Uterus (tissue), 3 donors: ENCODE measurements at regions not wholly inside any gene's neighbourhood (a gene's known extent, or its start where the extent isn't known, plus 50 kb on each side); places are given as distances from the start of the nearest gene placed in this dataset.

Source experiments
- DNase-seq, 2 donors: peaks; one replicate each; pipeline ENCODE4 v3.0.0-alpha.2; 2019 to 2020
- H3K27ac ChIP-seq, 2 donors: fragments of 200-600 bp; sonication (generic); 1 replicate in 1 of 2; 2 replicates in 1 of 2; pipeline ENCODE4 v1.5.1; 2016 to 2018
- H3K27me3 ChIP-seq, 2 donors: fragments of 200-600 bp; sonication (generic); one replicate each; pipeline ENCODE4 v1.5.1; 2018 to 2019; ENCODE audit warnings: control low read depth in 1 of 2
- H3K36me3 ChIP-seq, 2 donors: fragments of 200-600 bp; sonication (generic); one replicate each; pipeline ENCODE4 v1.5.1; 2019; ENCODE audit warnings: control low read depth in 1 of 2
- H3K4me1 ChIP-seq, 2 donors: fragments of 200-600 bp; sonication (generic); one replicate each; pipeline ENCODE4 v1.5.1; 2018 to 2019; ENCODE audit warnings: control low read depth in 1 of 2
- H3K4me3 ChIP-seq, 2 donors: fragments of 200-600 bp; sonication (generic); 1 replicate in 1 of 2; 2 replicates in 1 of 2; pipeline ENCODE4 v1.5.1; 2018 to 2019; ENCODE audit warnings: mild to moderate bottlenecking in 1 of 2
- H3K9me3 ChIP-seq, 2 donors: fragments of 200-600 bp; sonication (generic); one replicate each; pipeline ENCODE4 v1.5.1; 2019; ENCODE audit warnings: control low read depth in 1 of 2
- POLR2A ChIP-seq, 2 donors: fragments of 450-650 bp; IDR thresholded peaks; one replicate each; pipeline ENCODE4 v1.6.1; 2016; ENCODE audit warnings: antibody characterized with exemption in 2 of 2, mild to moderate bottlenecking in 1 of 2, moderate library complexity in 1 of 2
- intact Hi-C: fragments of 100-400 bp; cut with DNase I; formaldehyde crosslinking; loops from one replicate; pipeline ENCODE4 v1.15.1; 2023; ENCODE audit warnings: low total_unique reads
- TF ChIP-seq, protein P1 (sequence below), 4 experiments: fragments of 200-600 bp in 2 of 4; fragments of 450-650 bp in 2 of 4; sonication (generic) in 2 of 4; IDR thresholded peaks; one replicate each; pipeline ENCODE4 v1.5.1; 2016 to 2019; ENCODE audit warnings: antibody characterized with exemption in 4 of 4, mild to moderate bottlenecking in 2 of 4, moderate library complexity in 1 of 4
- donor health status: DM: yes; HTN: yes; CAD: no.

DNA sequence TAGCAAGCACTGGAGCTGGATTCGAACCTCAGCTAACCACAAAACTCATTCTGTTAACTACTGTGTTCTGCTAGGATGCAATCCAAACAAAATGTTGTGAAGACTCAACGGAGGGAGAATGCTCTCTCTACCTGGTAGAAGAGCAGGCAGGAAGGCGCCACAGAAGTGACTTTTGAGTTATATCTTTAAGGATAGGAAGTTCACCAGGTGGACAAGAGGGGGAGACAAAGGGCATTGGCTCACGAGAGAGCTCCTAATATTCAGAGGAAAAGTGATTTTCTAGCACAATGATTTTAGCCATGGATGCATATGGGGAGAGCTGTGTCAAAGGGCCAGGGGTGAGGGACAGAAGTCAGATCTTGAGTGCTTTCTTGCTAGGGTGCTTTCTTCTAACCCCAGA is 108.4 kb upstream of the MAFB start:
- DNase-seq, result no peak
- no peak for TF ChIP-seq POLR2A (IDR thresholded peaks at IDR 0.05)
- TF ChIP-seq, protein P1, sequence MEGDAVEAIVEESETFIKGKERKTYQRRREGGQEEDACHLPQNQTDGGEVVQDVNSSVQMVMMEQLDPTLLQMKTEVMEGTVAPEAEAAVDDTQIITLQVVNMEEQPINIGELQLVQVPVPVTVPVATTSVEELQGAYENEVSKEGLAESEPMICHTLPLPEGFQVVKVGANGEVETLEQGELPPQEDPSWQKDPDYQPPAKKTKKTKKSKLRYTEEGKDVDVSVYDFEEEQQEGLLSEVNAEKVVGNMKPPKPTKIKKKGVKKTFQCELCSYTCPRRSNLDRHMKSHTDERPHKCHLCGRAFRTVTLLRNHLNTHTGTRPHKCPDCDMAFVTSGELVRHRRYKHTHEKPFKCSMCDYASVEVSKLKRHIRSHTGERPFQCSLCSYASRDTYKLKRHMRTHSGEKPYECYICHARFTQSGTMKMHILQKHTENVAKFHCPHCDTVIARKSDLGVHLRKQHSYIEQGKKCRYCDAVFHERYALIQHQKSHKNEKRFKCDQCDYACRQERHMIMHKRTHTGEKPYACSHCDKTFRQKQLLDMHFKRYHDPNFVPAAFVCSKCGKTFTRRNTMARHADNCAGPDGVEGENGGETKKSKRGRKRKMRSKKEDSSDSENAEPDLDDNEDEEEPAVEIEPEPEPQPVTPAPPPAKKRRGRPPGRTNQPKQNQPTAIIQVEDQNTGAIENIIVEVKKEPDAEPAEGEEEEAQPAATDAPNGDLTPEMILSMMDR (IDR thresholded peaks at IDR 0.05), result peak in 2 of 4 experiments; percentile 10 to 12
- Histone ChIP-seq H3K4me1 (no peaks in the 10 kb centered on the region), H3K9me3 (no peaks in the 10 kb centered on the region), H3K27ac (no peak overlapping the region), H3K36me3 (no peaks in the 10 kb centered on the region), H3K27me3 (no peaks in the 10 kb centered on the region), H3K4me3 (no peak overlapping the region)
- intact Hi-C loops, result no loop called here

DNA sequence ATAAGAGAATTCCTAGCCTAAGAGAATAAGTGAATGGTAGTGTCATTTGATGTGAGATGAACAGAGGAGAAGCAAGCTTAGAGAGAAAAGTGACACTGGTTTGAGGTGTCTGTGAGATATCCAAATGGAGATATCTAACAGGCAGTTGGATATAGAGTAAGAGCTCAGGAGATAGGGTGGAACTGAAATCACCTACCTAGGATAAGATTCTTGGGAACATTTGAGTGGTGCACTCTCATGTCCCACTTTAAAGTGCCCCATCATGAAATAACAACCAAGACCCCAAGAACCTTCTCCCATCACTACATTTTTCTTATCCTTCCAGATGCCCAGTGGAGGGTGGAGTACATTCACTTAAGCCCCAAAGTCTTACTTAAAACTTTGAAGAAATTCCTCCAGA is 109.0 kb upstream of the MAFB start:
- Histone ChIP-seq H3K4me1 (no peaks in the 10 kb centered on the region), H3K9me3 (no peaks in the 10 kb centered on the region), H3K27ac (no peak overlapping the region), H3K4me3 (no peak overlapping the region), H3K27me3 (no peaks in the 10 kb centered on the region), H3K36me3 (no peaks in the 10 kb centered on the region)
- DNase-seq, result no peak
- intact Hi-C loops, result no loop called here
- no peak for TF ChIP-seq POLR2A (IDR thresholded peaks at IDR 0.05)
- TF ChIP-seq, protein P1 (IDR thresholded peaks at IDR 0.05), result no peak

DNA sequence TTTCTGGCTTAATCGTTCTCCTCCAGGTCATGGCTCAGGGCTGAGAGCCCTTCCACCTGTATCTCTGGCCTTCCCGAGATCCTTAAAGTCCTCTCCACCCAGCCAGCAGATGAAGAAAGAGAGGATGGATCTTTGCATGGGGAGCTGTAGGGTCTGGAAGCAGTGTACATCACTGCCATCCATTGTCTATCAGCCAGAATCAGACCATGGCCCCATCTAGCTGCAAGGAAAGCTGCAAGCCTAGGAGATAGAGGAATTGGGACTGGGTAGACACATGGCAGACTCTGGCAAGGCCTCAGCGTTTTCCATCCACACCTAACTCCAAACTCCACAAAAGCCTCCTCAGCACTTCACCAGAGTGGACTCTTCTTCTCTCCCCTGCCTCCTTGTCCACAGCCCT is 113.8 kb upstream of the MAFB start:
- H3K4me3 ChIP-seq, result no peak overlapping the region
- H3K27me3 ChIP-seq, result no peaks in the 10 kb centered on the region
- no peaks in the 10 kb centered on the region for H3K36me3 ChIP-seq
- no peaks in the 10 kb centered on the region for H3K9me3 ChIP-seq
- no peak overlapping the region for H3K27ac ChIP-seq
- no peak for TF ChIP-seq POLR2A (IDR thresholded peaks at IDR 0.05)
- TF ChIP-seq, protein P1 (IDR thresholded peaks at IDR 0.05), result no peak
- H3K4me1 ChIP-seq, result no peaks in the 10 kb centered on the region
- DNase-seq, result no peak
- intact Hi-C loops, result no loop called here

DNA sequence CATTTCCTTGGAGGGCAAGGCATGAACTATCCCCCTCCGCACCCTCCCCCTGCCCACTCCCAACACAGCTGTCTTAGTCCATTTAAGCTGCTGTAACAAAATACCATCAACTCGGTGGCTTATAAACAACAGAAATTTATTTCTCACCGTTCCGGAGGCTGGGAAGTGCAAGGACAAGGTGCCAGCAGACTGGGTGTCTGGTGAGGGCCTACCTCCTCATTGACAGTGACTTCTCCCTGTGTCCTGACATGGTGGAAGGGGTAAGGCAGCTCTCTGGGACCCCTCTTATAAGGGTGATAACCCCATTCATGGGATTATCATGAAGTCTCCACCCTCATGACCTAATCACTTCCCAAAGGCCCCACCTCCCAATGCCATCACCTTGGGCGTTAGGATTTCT is 114.3 kb upstream of the MAFB start:
- TF ChIP-seq, protein P1 (IDR thresholded peaks at IDR 0.05), result no peak
- intact Hi-C loops, result no loop called here
- Histone ChIP-seq H3K27ac (no peak overlapping the region), H3K4me3 (no peak overlapping the region), H3K4me1 (no peaks in the 10 kb centered on the region), H3K36me3 (no peaks in the 10 kb centered on the region), H3K27me3 (no peaks in the 10 kb centered on the region), H3K9me3 (no peaks in the 10 kb centered on the region)
- no peak for DNase-seq

DNA sequence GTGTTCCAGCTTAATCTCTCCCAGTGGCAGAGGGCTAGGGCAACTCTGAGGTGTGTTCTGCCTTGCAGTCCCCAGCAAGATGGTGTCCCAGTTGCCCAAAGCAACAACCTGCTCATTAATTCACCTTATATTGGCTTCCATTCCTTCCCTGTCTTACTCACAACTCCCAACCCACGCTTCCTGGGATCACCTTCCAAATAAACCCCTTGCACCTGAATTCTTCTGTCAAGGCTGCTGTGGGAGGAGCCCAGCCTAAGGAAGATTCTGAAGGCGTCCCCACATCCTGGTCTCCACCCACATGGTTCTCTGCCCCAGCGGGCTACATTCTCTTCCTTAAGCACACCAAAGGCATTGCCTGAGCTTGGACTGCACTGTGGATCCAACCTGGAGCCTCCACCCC is 116.6 kb upstream of the MAFB start:
- H3K9me3 ChIP-seq, result no peaks in the 10 kb centered on the region
- TF ChIP-seq, protein P1 (IDR thresholded peaks at IDR 0.05), result no peak
- H3K27ac ChIP-seq, result no peak overlapping the region
- no peaks in the 10 kb centered on the region for H3K27me3 ChIP-seq
- no peak for DNase-seq
- H3K4me3 ChIP-seq, result no peak overlapping the region
- intact Hi-C loops, result no loop called here
- H3K36me3 ChIP-seq, result no peaks in the 10 kb centered on the region
- H3K4me1 ChIP-seq, result no peaks in the 10 kb centered on the region
